Inflammatory macrophage treated with lipopolysaccharide for 1 hour (primary cell): ENCODE measurements at regions not wholly inside any gene's neighbourhood (a gene's known extent, or its start where the extent isn't known, plus 50 kb on each side); places are given as distances from the start of the nearest gene placed in this dataset.

Source experiments
- DNase-seq, 2 donors: peaks; one replicate each; pipeline ENCODE4 v3.0.0-alpha.2; 2020 to 2022

GRCh38 chr2:150643114-150643725 lies 155.8 kb upstream of the RND3 start:
- no peak for DNase-seq

GRCh38 chr2:150640039-150640438 lies 152.6 kb upstream of the RND3 start:
- no peak for DNase-seq

- DNase-seq: no peak
Measured at GRCh38 chr2:150639383-150639782, 151.9 kb upstream of the RND3 start.

- DNase-seq: no peak
Measured at GRCh38 chr2:150631236-150631821, 143.9 kb upstream of the RND3 start.

- no peak for DNase-seq
Measured at GRCh38 chr2:150630587-150631235, 143.2 kb upstream of the RND3 start.

GRCh38 chr2:150627526-150627925 lies 140.1 kb upstream of the RND3 start:
- DNase-seq: no peak

- no peak for DNase-seq
Measured at GRCh38 chr2:150626934-150627411, 139.5 kb upstream of the RND3 start.

- DNase-seq: no peak
Measured at GRCh38 chr2:150625741-150626140, 138.3 kb upstream of the RND3 start.

GRCh38 chr2:150625303-150625702 lies 137.8 kb upstream of the RND3 start:
- no peak for DNase-seq

- no peak for DNase-seq
Measured at GRCh38 chr2:150624001-150624401, 136.5 kb upstream of the RND3 start.

- DNase-seq: no peak
Measured at GRCh38 chr2:150621526-150622213, 134.2 kb upstream of the RND3 start.

GRCh38 chr2:150620855-150621254 lies 133.4 kb upstream of the RND3 start:
- DNase-seq: no peak

GRCh38 chr2:150620416-150620815 lies 132.9 kb upstream of the RND3 start:
- no peak for DNase-seq

- no peak for DNase-seq
Measured at GRCh38 chr2:150619607-150620330, 132.3 kb upstream of the RND3 start.

GRCh38 chr2:150618245-150618895 lies 130.9 kb upstream of the RND3 start:
- DNase-seq: no peak

- DNase-seq: no peak
Measured at GRCh38 chr2:150617351-150617978, 130.0 kb upstream of the RND3 start.

GRCh38 chr2:150612957-150613710 lies 125.7 kb upstream of the RND3 start:
- DNase-seq: no peak

- DNase-seq: no peak
Measured at GRCh38 chr2:150610670-150611279, 123.3 kb upstream of the RND3 start.

GRCh38 chr2:150609831-150610582 lies 122.5 kb upstream of the RND3 start:
- no peak for DNase-seq

- DNase-seq: no peak
Measured at GRCh38 chr2:150608341-150608740, 120.9 kb upstream of the RND3 start.
